Right cardiac atrium (tissue), 5 donors: ENCODE measurements at regions not wholly inside any gene's neighbourhood (a gene's known extent, or its start where the extent isn't known, plus 50 kb on each side); places are given as distances from the start of the nearest gene placed in this dataset.

Source experiments
- ATAC-seq, 2 donors: fragments of 200-7000 bp; cut with Tn5 transposase; one replicate each; pipeline versions ENCODE4 v1.8.0 to v1.9.1; 2020; ENCODE audit warnings: moderate library complexity in 2 of 2, mild to moderate bottlenecking in 1 of 2
- DNase-seq, 3 donors: peaks; one replicate each; pipeline ENCODE4 v3.0.0-alpha.2; 2020
- H3K27ac ChIP-seq: one replicate; pipeline ENCODE4 v1.5.1; 2013; ENCODE audit warnings: mild to moderate bottlenecking, low read length, control low read depth, moderate library complexity
- H3K27me3 ChIP-seq: one replicate; pipeline ENCODE4 v1.6.1; 2013; ENCODE audit not compliant: control insufficient read depth, insufficient read depth
- H3K4me1 ChIP-seq: one replicate; pipeline ENCODE4 v1.6.1; 2013; ENCODE audit warnings: low read length; ENCODE audit not compliant: control insufficient read depth, insufficient read depth
- H3K4me3 ChIP-seq: one replicate; pipeline ENCODE4 v1.5.1; 2013; ENCODE audit warnings: low read length, control low read depth
- H3K9me3 ChIP-seq: one replicate; pipeline ENCODE4 v1.6.1; 2013; ENCODE audit warnings: low read length; ENCODE audit not compliant: control insufficient read depth
- WGBS: extraction: QIAGEN DNeasy Blood & Tissue Kit; methylation state at CpG from one replicate; pipeline ENCODE4 v1.1.7; 2013; 5-methylcytosine and 5-hydroxymethylcytosine counted together
- intact Hi-C, 4 donors: fragments of 100-400 bp; cut with DNase I; formaldehyde crosslinking; loops; one replicate each; pipeline versions ENCODE4 v1.11.0 to v1.14.0; 2022 to 2023
- donor health status: healthy with polysubstance abuse.
- donor health status: DM: no; HTN: yes; CAD: no.
- donor health status: DM: no; HTN: no; CAD: no.
- donor health status: DM: no; HTN: yes; CAD: no; lungs with severe emphysema.
- donor health status: DM: yes; HTN: yes; CAD: no.

DNA sequence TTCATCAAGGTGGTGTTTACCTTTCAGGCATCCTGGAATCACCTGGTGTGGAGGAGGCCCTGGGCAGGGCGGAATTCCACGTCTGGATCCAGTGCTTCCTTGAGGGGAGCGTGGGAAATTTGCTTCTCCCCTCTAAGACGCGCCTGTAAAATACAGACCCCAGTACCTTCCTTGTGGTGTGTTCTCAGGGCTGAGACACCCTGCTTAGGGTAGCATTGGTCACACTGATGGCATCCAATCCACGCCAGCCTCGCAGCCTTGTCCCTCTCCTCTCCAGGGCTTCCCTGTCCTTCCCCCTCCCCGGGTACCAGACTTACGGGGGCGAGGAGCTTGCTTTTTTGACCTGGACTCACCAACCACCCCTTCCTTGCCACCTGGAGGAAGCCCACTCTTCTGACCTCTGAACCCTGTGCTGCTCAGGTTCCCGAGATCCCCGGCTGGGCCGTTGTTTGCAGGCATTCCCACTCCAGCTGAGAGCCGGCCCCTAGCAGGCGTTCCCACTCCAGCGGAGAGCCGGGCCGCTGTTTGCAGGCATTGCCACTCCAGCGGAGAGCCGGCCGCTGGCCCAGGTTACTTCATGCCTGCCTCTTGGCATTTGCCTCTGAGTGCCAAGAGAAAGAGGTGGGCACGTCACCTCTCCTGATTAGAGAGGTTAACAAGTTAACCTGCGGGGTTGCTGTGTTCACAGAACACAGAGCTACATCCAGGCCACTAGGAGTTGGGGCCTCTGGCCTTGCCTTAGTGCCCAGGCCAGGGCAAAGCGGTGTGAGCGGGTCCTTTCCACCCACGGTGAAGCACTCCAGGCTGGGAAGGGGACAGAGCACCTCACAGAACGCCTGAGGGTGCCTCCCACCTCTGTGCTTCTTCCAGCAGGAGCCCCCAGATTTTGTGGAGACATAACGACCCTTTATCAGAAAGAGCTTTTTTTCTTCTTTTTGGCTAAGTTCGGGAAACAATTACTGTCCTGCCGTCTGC lies 254.0 kb upstream of the PPP2R2D start:
- H3K27ac ChIP-seq, result no peak overlapping the region
- H3K27me3 ChIP-seq, result no peaks in the 10 kb centered on the region
- H3K9me3 ChIP-seq, result no peaks in the 10 kb centered on the region
- no peak overlapping the region for H3K4me3 ChIP-seq
- 65% methylated on average over 30 of the region's 30 CpGs for WGBS
- DNase-seq (no peak), ATAC-seq (no peak)
- H3K4me1 ChIP-seq, result no peaks in the 10 kb centered on the region
- intact Hi-C loops, result no loop called here

- DNase-seq (no peak), ATAC-seq (no peak)
- no peaks in the 10 kb centered on the region for H3K27me3 ChIP-seq
- 78% methylated on average over 11 of the region's 11 CpGs for WGBS
- H3K4me1 ChIP-seq, result no peaks in the 10 kb centered on the region
- no peaks in the 10 kb centered on the region for H3K9me3 ChIP-seq
- intact Hi-C loops, result no loop called here
- no peak overlapping the region for H3K27ac ChIP-seq
- no peak overlapping the region for H3K4me3 ChIP-seq
Measured at GRCh38 chr10:131647789-131648188, 253.0 kb upstream of the PPP2R2D start.

DNA sequence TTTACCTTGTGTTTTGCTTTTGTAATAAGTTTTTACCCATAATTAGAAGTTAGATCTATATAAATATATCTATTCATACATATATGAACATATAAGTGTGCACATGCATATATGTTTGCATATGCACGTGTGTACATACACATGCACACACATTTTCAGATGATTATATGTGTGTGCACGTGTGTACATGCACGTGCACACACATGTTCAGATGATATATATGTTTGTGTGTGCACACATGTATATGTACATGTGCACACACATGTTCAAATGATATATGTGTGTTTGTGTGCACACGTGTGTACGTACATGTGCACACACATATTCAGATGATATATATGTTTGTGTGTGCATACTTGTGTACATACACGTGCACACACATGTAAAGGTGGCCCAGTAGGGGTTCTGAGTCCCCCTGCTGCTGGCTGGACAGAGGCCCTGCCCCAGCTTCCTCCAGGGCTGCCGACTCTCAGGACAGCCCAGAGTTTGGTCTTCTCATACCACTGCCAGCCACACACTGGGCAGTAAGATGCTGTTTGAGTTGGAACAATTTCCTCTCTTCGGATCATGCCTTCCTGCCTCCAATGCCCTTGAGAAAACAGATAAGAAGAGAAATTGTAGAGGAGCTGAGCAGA lies 252.3 kb upstream of the PPP2R2D start:
- WGBS, result 65% methylated on average over 8 of the region's 8 CpGs
- H3K9me3 ChIP-seq, result no peaks in the 10 kb centered on the region
- intact Hi-C loops, result no loop called here
- ATAC-seq, result no peak
- H3K4me1 ChIP-seq, result no peaks in the 10 kb centered on the region
- no peak overlapping the region for H3K4me3 ChIP-seq
- no peaks in the 10 kb centered on the region for H3K27me3 ChIP-seq
- no peak overlapping the region for H3K27ac ChIP-seq
- no peak for DNase-seq

- no peak overlapping the region for H3K4me3 ChIP-seq
- WGBS, result 59% methylated on average over 6 of the region's 6 CpGs
- intact Hi-C loops, result no loop called here
- ATAC-seq (no peak), DNase-seq (no peak)
- no peaks in the 10 kb centered on the region for H3K4me1 ChIP-seq
- no peaks in the 10 kb centered on the region for H3K27me3 ChIP-seq
- H3K9me3 ChIP-seq, result no peaks in the 10 kb centered on the region
- no peak overlapping the region for H3K27ac ChIP-seq
Measured at GRCh38 chr10:131649617-131650016, 251.2 kb upstream of the PPP2R2D start.

GRCh38 chr10:131650169-131650705 lies 250.6 kb upstream of the PPP2R2D start:
- 50% methylated on average over 12 of the region's 12 CpGs for WGBS
- intact Hi-C loops, result no loop called here
- H3K4me1 ChIP-seq, result no peaks in the 10 kb centered on the region
- ATAC-seq (no peak), DNase-seq (peak in 1 of 3 donors; percentile 45)
- no peaks in the 10 kb centered on the region for H3K9me3 ChIP-seq
- H3K4me3 ChIP-seq, result no peak overlapping the region
- no peaks in the 10 kb centered on the region for H3K27me3 ChIP-seq
- H3K27ac ChIP-seq, result no peak overlapping the region

GRCh38 chr10:131650771-131651673 lies 249.8 kb upstream of the PPP2R2D start:
- Histone ChIP-seq H3K27me3 (no peaks in the 10 kb centered on the region), H3K9me3 (no peaks in the 10 kb centered on the region), H3K4me3 (no peak overlapping the region), H3K27ac (no peak overlapping the region), H3K4me1 (no peaks in the 10 kb centered on the region)
- WGBS, result 70% methylated on average over 23 of the region's 23 CpGs
- ATAC-seq (no peak), DNase-seq (no peak)
- intact Hi-C loops, result no loop called here

GRCh38 chr10:131651674-131652437 lies 249.0 kb upstream of the PPP2R2D start:
- DNase-seq (no peak), ATAC-seq (no peak)
- no peak overlapping the region for H3K4me3 ChIP-seq
- intact Hi-C loops, result no loop called here
- H3K9me3 ChIP-seq, result no peaks in the 10 kb centered on the region
- no peaks in the 10 kb centered on the region for H3K4me1 ChIP-seq
- H3K27ac ChIP-seq, result no peak overlapping the region
- no peaks in the 10 kb centered on the region for H3K27me3 ChIP-seq
- 23% methylated on average over 22 of the region's 22 CpGs for WGBS

DNA sequence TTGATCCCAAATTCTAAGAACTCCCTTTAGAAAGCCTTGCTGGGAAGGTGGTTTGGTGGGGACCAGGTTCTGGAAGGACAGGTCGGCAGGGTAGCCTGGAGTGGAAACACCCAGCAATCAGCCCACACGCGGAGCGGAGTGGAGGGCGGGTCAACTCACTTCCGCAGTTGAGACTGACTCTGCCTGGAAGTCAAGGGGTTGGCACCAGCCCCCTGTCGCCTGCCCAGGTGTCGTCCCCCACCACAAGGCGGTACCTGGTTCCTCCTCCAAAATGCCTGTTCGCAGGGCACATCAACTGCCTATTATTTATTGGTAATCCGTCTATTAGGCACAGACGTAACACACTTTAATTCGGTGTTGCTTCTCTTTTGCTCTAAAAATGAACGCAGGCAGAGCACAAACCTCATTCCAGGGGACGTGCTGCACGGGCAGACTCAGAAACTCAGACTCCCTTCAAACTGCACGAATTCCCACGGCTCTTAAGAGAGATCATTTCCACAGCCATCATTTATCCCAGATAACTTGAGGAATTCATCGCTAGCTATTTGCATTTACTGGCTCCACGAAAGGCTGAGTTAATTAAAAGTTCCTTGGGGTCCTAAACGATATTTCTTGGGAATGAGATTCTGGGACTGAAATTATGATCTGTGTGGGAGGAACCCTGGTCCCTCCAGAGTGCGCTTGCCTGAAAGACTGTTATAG lies 248.2 kb upstream of the PPP2R2D start:
- no peaks in the 10 kb centered on the region for H3K27me3 ChIP-seq
- no peaks in the 10 kb centered on the region for H3K9me3 ChIP-seq
- no peak for DNase-seq
- no peaks in the 10 kb centered on the region for H3K4me1 ChIP-seq
- intact Hi-C loops, result no loop called here
- no peak overlapping the region for H3K27ac ChIP-seq
- ATAC-seq, result no peak
- WGBS, result 47% methylated on average over 22 of the region's 22 CpGs
- no peak overlapping the region for H3K4me3 ChIP-seq

GRCh38 chr10:131653140-131653539 lies 247.7 kb upstream of the PPP2R2D start:
- WGBS, result 85% methylated on average over 14 of the region's 14 CpGs

More at GRCh38 chr10:131653140-131653539, 247.7 kb upstream of the PPP2R2D start:
- no peak overlapping the region for H3K27ac ChIP-seq
- DNase-seq, result no peak
- no peaks in the 10 kb centered on the region for H3K9me3 ChIP-seq
- intact Hi-C loops, result no loop called here
- H3K4me3 ChIP-seq, result no peak overlapping the region
- ATAC-seq, result no peak
- H3K27me3 ChIP-seq, result no peaks in the 10 kb centered on the region
- no peaks in the 10 kb centered on the region for H3K4me1 ChIP-seq
